Endothelial cell of umbilical vein (primary cell): ENCODE measurements at regions not wholly inside any gene's neighbourhood (a gene's known extent, or its start where the extent isn't known, plus 50 kb on each side); places are given as distances from the start of the nearest gene placed in this dataset.

Experiments
- BruUV-seq: library from RNA; stranded (reverse); fragments of 400-500 nt; replicated peaks from 2 replicates; lab custom pipeline; 2021; lab: Mats Ljungman, UMichigan
- CTCF ChIA-PET: fragments of 300-600, 350-600 bp; sonication (Branson Sonifier 250); formaldehyde crosslinking; loops from one replicate; lab custom pipeline; 2021; ENCODE audit warnings: antibody characterized with exemption, inconsistent platforms; lab: Charles Lee
- POLR2A ChIA-PET: fragments of 300-600, 350-600 bp; sonication (Branson Sonifier 250); formaldehyde crosslinking; loops from one replicate; lab custom pipeline; 2021; ENCODE audit warnings: antibody characterized with exemption, inconsistent platforms; lab: Charles Lee
- DNase-seq: peaks from one replicate; pipeline ENCODE4 v3.0.0-alpha.2; 2011; ENCODE audit warnings: low read depth, low spot score
- FAIRE-seq: peaks from 2 replicates; lab custom pipeline; 2011; peaks lifted over from hg19 to GRCh38; lab: Jason Lieb, UNC
- H2AFZ ChIP-seq: 2 replicates; pipeline ENCODE4 v1.6.0; 2012; ENCODE audit warnings: low read depth, low read length, control low read depth, inconsistent platforms
- H3K27ac ChIP-seq: 2 replicates; pipeline ENCODE4 v1.5.1; 2011; ENCODE audit warnings: low read depth, mild to moderate bottlenecking, control low read depth, low read length, moderate library complexity; ENCODE audit not compliant: insufficient read depth
- H3K27me3 ChIP-seq, 2 experiments: 2 replicates each; pipeline versions ENCODE4 v1.6.0 to v1.6.1; 2011; ENCODE audit warnings: low read length in 2 of 2, mixed read lengths in 1 of 2; ENCODE audit not compliant: control insufficient read depth in 2 of 2, insufficient read depth in 2 of 2
- H3K36me3 ChIP-seq, 2 experiments: 2 replicates in 1 of 2; 3 replicates in 1 of 2; pipeline ENCODE4 v1.5.1; 2011; ENCODE audit warnings: low read length in 2 of 2, mild to moderate bottlenecking in 1 of 2, moderate library complexity in 1 of 2; ENCODE audit not compliant: control insufficient read depth in 2 of 2, insufficient read depth in 2 of 2; ENCODE audit errors: extremely low read depth in 1 of 2
- H3K4me1 ChIP-seq: 3 replicates; pipeline ENCODE4 v1.5.1; 2011; ENCODE audit warnings: mild to moderate bottlenecking, low read length; ENCODE audit not compliant: control insufficient read depth, insufficient read depth; ENCODE audit errors: extremely low read depth
- H3K4me2 ChIP-seq: 2 replicates; pipeline ENCODE4 v1.6.1; 2011; ENCODE audit warnings: low read length, control low read depth, mixed read lengths; ENCODE audit not compliant: insufficient read depth
- H3K4me3 ChIP-seq, 3 experiments: fragments of 200-600 bp in 1 of 3; sonication (generic), shearing (Covaris generic) in 1 of 3; replicated peaks in 1 of 3; 2 replicates each; pipeline ENCODE4 v1.5.1; 2011 to 2016; ENCODE audit warnings: control low read depth in 3 of 3, low read length in 3 of 3, mild to moderate bottlenecking in 2 of 3, inconsistent platforms in 1 of 3, low read depth in 1 of 3, moderate library complexity in 1 of 3; ENCODE audit not compliant: insufficient read depth in 1 of 3
- H3K79me2 ChIP-seq: 2 replicates; pipeline ENCODE4 v1.6.0; 2012; ENCODE audit warnings: low read length, inconsistent platforms; ENCODE audit not compliant: control insufficient read depth, insufficient read depth
- H3K9ac ChIP-seq: replicated peaks from 2 replicates; pipeline ENCODE3; 2011; ENCODE audit warnings: low read length, control low read depth; ENCODE audit not compliant: insufficient read depth; ENCODE audit errors: extremely low read depth
- H3K9me1 ChIP-seq: replicated peaks from 3 replicates; pipeline ENCODE4 v1.6.0; 2011; ENCODE audit warnings: mild to moderate bottlenecking, low read length; ENCODE audit not compliant: control insufficient read depth, insufficient read depth; ENCODE audit errors: extremely low read depth
- H3K9me3 ChIP-seq: replicated peaks from 2 replicates; pipeline ENCODE4 v1.5.1; 2012; ENCODE audit warnings: low read length, inconsistent platforms; ENCODE audit not compliant: control insufficient read depth, insufficient read depth
- H4K20me1 ChIP-seq: replicated peaks from 2 replicates; pipeline ENCODE3; 2011; ENCODE audit warnings: mild to moderate bottlenecking, low read length; ENCODE audit not compliant: control insufficient read depth, insufficient read depth; ENCODE audit errors: extremely low read depth
- EZH2 ChIP-seq: IDR thresholded peaks from 2 replicates; pipeline ENCODE4 v1.6.1; 2012; ENCODE audit warnings: borderline replicate concordance, low read depth, mild to moderate bottlenecking, moderate library complexity, low read length, inconsistent platforms; ENCODE audit not compliant: severe bottlenecking
- FOS ChIP-seq: IDR thresholded peaks from 2 replicates; pipeline ENCODE4 v1.6.1; 2011; ENCODE audit warnings: mild to moderate bottlenecking, low read length, moderate library complexity, borderline replicate concordance; ENCODE audit not compliant: insufficient read depth
- GATA2 ChIP-seq: IDR thresholded peaks from 2 replicates; pipeline ENCODE4 v1.7.0; 2011; ENCODE audit warnings: low read depth, mild to moderate bottlenecking, moderate library complexity, mixed read lengths, low read length; ENCODE audit not compliant: insufficient read length, insufficient read depth
- JUN ChIP-seq: IDR thresholded peaks from 2 replicates; pipeline ENCODE4 v1.6.1; 2011; ENCODE audit warnings: borderline replicate concordance, low read depth; ENCODE audit not compliant: insufficient read length, insufficient read depth
- MYC ChIP-seq: IDR thresholded peaks from one replicate; pipeline ENCODE4 v1.6.1; 2011; ENCODE audit warnings: mild to moderate bottlenecking, low read depth, low read length
- POLR2A ChIP-seq: IDR thresholded peaks from 2 replicates; pipeline ENCODE4 v1.6.1; 2012; ENCODE audit warnings: low read depth, mild to moderate bottlenecking, control low read depth, low read length
- POLR2AphosphoS5 ChIP-seq: IDR thresholded peaks from 2 replicates; pipeline ENCODE4 v1.6.1; 2012; ENCODE audit warnings: low read depth, mild to moderate bottlenecking, control low read depth, low read length, moderate library complexity; ENCODE audit not compliant: insufficient read depth
- dilution Hi-C: fragments of 300-500 bp; cut with MboI; formaldehyde crosslinking; loops from one replicate; pipeline ENCODE4 v1.15.0; 2019; ENCODE audit warnings: low sequenced_read_pairs; ENCODE audit not compliant: extremely low pct_ligation_motif_present
- intact Hi-C: fragments of 100-400 bp; cut with micrococcal nuclease; formaldehyde crosslinking; loops from one replicate; pipeline ENCODE4 v1.10.0; 2022
- TF ChIP-seq, protein P1 (sequence below): IDR thresholded peaks from 2 replicates; pipeline ENCODE4 v1.6.1; 2011; ENCODE audit not compliant: insufficient read depth, insufficient read length
- TF ChIP-seq, protein P2 (sequence below), 2 donors: IDR thresholded peaks; 1 replicate in 1 of 2; 2 replicates in 1 of 2; pipeline ENCODE4 v1.5.1; 2011; ENCODE audit warnings: low read length in 2 of 2, mild to moderate bottlenecking in 2 of 2, moderate library complexity in 2 of 2, control low read depth in 1 of 2, inconsistent platforms in 1 of 2, low read depth in 1 of 2; ENCODE audit not compliant: insufficient read depth in 1 of 2; ENCODE audit errors: extremely low read depth in 1 of 2

DNA sequence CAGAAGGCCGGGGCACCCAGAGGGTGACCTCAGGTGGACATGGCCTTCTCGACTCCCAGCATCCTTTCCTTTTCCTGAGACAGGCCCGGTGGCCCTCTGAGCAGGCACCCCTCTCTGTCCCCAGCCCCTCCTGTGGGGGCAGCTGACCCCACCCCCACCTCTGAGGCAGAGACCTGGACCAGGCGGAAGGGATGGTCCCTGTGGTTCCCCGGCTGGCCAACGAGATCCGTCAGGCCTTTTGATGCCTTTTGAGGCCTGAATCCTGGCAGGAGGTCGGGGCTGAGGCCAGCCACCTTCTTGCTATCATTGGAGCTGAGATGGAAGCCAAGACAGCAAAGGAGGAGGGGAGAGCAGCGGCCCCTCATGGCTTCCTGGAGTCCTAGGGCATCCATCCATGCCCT lies 50.2 kb upstream of the ACTRT2 start:
- POLR2A ChIA-PET: no interaction called here
- no peaks in the 10 kb centered on the region for H3K79me2 ChIP-seq
- H3K4me3 ChIP-seq: no peak overlapping the region
- H3K27ac ChIP-seq: no peak overlapping the region
- H3K9me1 ChIP-seq: no peaks in the 10 kb centered on the region
- intact Hi-C loops (no loop called here), dilution Hi-C loops (no loop called here)
- no peaks in the 10 kb centered on the region for H3K4me1 ChIP-seq
- H3K4me2 ChIP-seq: no peak overlapping the region
- no peaks in the 10 kb centered on the region for H4K20me1 ChIP-seq
- no TSS peak for BruUV-seq
- no peaks in the 10 kb centered on the region for H3K9me3 ChIP-seq
- no peak overlapping the region for H3K9ac ChIP-seq
- CTCF ChIA-PET: no interaction called here
- H3K27me3 ChIP-seq: no peaks in the 10 kb centered on the region
- FAIRE-seq (no peak), DNase-seq (no peak)
- no peaks in the 10 kb centered on the region for H3K36me3 ChIP-seq
- H2AFZ ChIP-seq: no peak overlapping the region
- TF ChIP-seq EZH2: no peak
- no peak for TF ChIP-seq JUN
- TF ChIP-seq, protein P1, sequence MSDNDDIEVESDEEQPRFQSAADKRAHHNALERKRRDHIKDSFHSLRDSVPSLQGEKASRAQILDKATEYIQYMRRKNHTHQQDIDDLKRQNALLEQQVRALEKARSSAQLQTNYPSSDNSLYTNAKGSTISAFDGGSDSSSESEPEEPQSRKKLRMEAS: no peak
- no peak for TF ChIP-seq POLR2A
- no peak for TF ChIP-seq MYC
- TF ChIP-seq GATA2: no peak
- TF ChIP-seq, protein P2, sequence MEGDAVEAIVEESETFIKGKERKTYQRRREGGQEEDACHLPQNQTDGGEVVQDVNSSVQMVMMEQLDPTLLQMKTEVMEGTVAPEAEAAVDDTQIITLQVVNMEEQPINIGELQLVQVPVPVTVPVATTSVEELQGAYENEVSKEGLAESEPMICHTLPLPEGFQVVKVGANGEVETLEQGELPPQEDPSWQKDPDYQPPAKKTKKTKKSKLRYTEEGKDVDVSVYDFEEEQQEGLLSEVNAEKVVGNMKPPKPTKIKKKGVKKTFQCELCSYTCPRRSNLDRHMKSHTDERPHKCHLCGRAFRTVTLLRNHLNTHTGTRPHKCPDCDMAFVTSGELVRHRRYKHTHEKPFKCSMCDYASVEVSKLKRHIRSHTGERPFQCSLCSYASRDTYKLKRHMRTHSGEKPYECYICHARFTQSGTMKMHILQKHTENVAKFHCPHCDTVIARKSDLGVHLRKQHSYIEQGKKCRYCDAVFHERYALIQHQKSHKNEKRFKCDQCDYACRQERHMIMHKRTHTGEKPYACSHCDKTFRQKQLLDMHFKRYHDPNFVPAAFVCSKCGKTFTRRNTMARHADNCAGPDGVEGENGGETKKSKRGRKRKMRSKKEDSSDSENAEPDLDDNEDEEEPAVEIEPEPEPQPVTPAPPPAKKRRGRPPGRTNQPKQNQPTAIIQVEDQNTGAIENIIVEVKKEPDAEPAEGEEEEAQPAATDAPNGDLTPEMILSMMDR (IDR thresholded peaks at IDR 0.05; ENCODE audit: extremely low read depth in 1 of 2, insufficient read depth in 1 of 2, low read depth in 1 of 2, low read length in 2 of 2): no peak
- no peak for TF ChIP-seq FOS
- TF ChIP-seq POLR2AphosphoS5: no peak
